ENCODE measurements at regions not wholly inside any gene's neighbourhood (a gene's known extent, or its start where the extent isn't known, plus 50 kb on each side); places are given as distances from the start of the nearest gene placed in this dataset.

- Histone ChIP-seq H3K27ac (replicated peaks) (no peak overlapping the region), H3K4me3 (replicated peaks; ENCODE audit: insufficient read depth, low read length) (no peak overlapping the region), H3K27me3 (ENCODE audit: insufficient read depth, poor library complexity, severe bottlenecking) (no peaks in the 10 kb centered on the region)
- DNase-seq (ENCODE audit: low read depth in 1 of 2, low spot score in 1 of 2) = no peak
- TF ChIP-seq SPI1 (IDR thresholded peaks at IDR 0.05; ENCODE audit: borderline replicate concordance, low read depth) = no peak
- no peak for TF ChIP-seq GABPA (IDR thresholded peaks at IDR 0.05; ENCODE audit: low read depth)
- no peak for TF ChIP-seq CTCF (IDR thresholded peaks at IDR 0.05; ENCODE audit: insufficient read depth, low read length)
- no peak for TF ChIP-seq REST (IDR thresholded peaks at IDR 0.05; ENCODE audit: insufficient replicate concordance, low read depth)
- no peak for TF ChIP-seq POLR2AphosphoS5 (IDR thresholded peaks at IDR 0.05; ENCODE audit: low read depth)
These were observed 122.6 kb upstream of the BASP1 start for GRCh38 chr5:17094830-17095229.

- no peak overlapping the region for H3K27ac ChIP-seq (replicated peaks)
- H3K4me3 ChIP-seq (replicated peaks; ENCODE audit: insufficient read depth, low read length) = no peak overlapping the region
- no peak for TF ChIP-seq CTCF (IDR thresholded peaks at IDR 0.05; ENCODE audit: insufficient read depth, low read length)
- no peak for TF ChIP-seq SPI1 (IDR thresholded peaks at IDR 0.05; ENCODE audit: borderline replicate concordance, low read depth)
- no peak for TF ChIP-seq GABPA (IDR thresholded peaks at IDR 0.05; ENCODE audit: low read depth)
- TF ChIP-seq POLR2AphosphoS5 (IDR thresholded peaks at IDR 0.05; ENCODE audit: low read depth) = no peak
- no peak for TF ChIP-seq REST (IDR thresholded peaks at IDR 0.05; ENCODE audit: insufficient replicate concordance, low read depth)
- DNase-seq (ENCODE audit: low read depth in 1 of 2, low spot score in 1 of 2) = no peak
- no peaks in the 10 kb centered on the region for H3K27me3 ChIP-seq (ENCODE audit: insufficient read depth, poor library complexity, severe bottlenecking)
These were observed 120.3 kb upstream of the BASP1 start for GRCh38 chr5:17096952-17097695.

GRCh38 chr5:17099946-17100345 lies 117.5 kb upstream of the BASP1 start:
- Histone ChIP-seq H3K27me3 (ENCODE audit: insufficient read depth, poor library complexity, severe bottlenecking) (no peaks in the 10 kb centered on the region), H3K4me3 (replicated peaks; ENCODE audit: insufficient read depth, low read length) (no peak overlapping the region), H3K27ac (replicated peaks) (no peak overlapping the region)
- TF ChIP-seq REST (IDR thresholded peaks at IDR 0.05; ENCODE audit: insufficient replicate concordance, low read depth) (no peak), SPI1 (IDR thresholded peaks at IDR 0.05; ENCODE audit: borderline replicate concordance, low read depth) (no peak), POLR2AphosphoS5 (IDR thresholded peaks at IDR 0.05; ENCODE audit: low read depth) (no peak), GABPA (IDR thresholded peaks at IDR 0.05; ENCODE audit: low read depth) (no peak), CTCF (IDR thresholded peaks at IDR 0.05; ENCODE audit: insufficient read depth, low read length) (no peak)
- no peak for DNase-seq (ENCODE audit: low read depth in 1 of 2, low spot score in 1 of 2)

Data from HL-60 (cell line).